Smooth muscle cell of the brain vasculature (primary cell): ENCODE measurements at regions not wholly inside any gene's neighbourhood (a gene's known extent, or its start where the extent isn't known, plus 50 kb on each side); places are given as distances from the start of the nearest gene placed in this dataset.

Experiments
- DNase-seq: peaks from one replicate; pipeline ENCODE4 v3.0.0-alpha.2; 2012; ENCODE audit warnings: low read depth, low spot score

DNA sequence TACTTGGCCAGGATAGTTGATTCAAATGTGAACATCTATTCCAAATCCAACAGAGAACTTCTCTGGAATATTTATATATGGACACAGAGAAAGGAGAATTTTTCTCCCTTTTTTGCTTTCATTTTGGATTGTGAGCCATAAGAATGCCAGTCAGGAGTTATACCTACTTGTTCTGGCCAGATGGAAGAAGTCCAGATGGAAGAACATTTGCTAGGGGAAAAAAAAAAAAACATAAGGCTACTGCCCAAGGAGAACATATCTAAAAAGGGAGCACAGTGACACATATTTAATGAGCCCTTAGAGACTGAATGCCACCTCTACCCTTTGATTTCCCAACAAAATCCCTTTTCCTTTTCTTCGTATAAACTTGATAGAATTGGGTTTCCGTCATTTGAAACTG, 61.7 kb upstream of the PPP2R2B start:
- DNase-seq: no peak

GRCh38 chr5:146944019-146944418, 65.5 kb upstream of the PPP2R2B start:
- no peak for DNase-seq

GRCh38 chr5:146944764-146945616, 66.4 kb upstream of the PPP2R2B start:
- DNase-seq: no peak

DNA sequence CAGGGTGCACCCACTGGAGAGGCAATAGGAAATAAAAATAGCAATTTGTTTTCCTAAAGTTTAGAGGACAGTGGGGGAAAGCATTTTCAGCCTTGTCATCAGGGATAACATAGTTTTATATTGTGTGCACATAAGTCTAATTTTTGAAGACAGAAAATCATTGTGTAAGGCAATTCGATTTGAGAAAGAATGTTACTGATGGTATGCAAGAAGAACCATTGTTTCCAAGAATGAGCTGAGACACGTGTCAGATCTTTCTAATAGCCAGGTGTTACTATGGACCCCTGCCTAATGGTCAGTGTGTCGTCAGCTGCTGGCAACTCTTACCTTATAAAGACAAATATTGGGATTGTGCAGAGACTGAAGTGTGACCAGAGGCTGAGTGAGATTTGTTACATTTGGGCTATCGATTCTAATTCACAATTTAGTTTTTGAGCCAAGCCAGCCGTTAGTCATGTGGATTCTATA, 67.1 kb upstream of the PPP2R2B start:
- DNase-seq: no peak

- DNase-seq: no peak
Observed at GRCh38 chr5:146947181-146947941, 68.8 kb upstream of the PPP2R2B start.

GRCh38 chr5:146948666-146949065, 70.1 kb upstream of the PPP2R2B start:
- no peak for DNase-seq

- DNase-seq: no peak
Observed at GRCh38 chr5:146952168-146952567, 73.6 kb upstream of the PPP2R2B start.

DNA sequence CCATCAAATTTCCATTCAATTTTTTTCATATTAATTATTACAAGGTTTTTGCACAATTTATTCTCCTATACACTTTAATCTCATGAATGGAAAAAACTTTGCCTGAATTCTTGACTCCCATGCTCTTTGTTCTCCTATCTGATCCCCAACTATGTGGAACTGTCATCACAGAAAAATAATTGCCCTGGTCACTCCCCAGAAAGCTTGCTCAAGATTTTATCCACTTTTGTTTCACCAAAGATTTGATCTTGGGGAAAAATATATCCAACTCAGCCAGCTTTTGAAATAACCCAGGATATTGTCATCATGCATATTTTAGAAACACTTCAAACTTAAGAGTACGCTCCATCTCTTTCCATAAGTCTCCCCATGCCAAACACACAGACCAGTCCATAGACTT, 77.7 kb upstream of the PPP2R2B start:
- no peak for DNase-seq

GRCh38 chr5:146959360-146959759, 80.8 kb upstream of the PPP2R2B start:
- no peak for DNase-seq

DNA sequence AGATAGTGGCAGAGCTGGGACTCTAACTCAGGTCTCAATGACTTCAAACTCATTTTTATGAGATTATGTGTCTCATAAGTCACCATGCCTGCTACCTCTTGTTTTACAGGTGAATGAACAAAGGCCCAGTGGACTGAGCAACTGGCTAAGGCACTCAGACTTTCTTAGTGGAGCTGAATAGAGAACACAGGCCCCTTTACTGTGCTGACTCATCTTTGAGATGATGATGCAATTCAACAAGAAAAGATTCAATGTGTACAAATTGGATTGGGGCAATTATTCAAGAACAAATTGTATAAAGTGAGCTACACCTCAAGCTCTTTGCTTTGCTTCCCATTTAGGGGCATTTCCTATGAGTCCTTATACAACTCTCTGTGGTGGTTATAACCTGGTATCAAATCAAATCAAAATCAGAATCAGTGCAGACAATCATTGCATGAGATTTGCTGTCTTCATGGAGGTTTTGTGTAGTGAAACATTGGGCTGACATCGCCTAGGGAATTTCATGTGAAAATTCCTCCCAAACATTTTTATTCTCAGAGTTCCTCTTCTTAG, 84.3 kb upstream of the PPP2R2B start:
- DNase-seq: no peak

GRCh38 chr5:146965761-146966659, 87.5 kb upstream of the PPP2R2B start:
- peak; percentile 41 for DNase-seq

DNA sequence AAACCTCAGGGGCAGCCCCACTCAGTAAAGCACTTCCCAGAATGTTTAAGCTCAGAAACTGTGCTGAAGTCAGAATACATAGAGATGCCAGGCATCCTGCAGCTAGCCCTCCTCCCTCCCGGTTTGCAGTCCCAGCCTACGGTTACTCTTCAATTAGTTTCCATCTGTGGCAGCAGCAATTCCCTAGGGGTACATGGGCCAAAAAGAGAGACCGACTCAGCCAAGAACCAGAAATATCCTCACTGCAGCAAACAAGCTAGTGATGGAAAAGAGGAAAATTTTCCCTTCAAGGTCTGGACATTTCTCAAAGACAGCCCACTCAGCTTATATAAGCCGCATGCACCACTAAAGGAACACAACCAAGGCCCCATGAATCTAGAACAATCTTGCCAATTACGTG, 89.1 kb upstream of the PPP2R2B start:
- no peak for DNase-seq

GRCh38 chr5:146971401-146971800, 92.8 kb upstream of the PPP2R2B start:
- no peak for DNase-seq

DNA sequence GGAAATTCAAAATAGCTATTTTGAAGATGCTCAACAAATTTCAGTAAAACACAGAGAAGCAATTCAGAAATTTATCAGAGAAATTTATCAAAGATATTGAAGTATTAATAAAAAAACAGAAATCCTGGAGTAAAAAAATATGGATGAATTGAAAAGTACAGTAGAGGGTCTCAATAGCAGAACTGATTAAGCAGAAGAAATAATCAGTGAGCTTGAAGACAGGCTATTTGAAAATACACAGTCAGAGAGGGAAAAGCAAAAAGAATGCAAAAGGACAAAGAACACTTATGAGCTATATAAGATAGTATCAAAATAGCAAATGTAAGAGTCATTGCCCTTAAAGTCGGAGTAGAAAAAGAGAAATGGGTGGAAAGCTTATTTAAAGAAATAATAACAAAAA, 107.9 kb upstream of the PPP2R2B start:
- DNase-seq: no peak

- no peak for DNase-seq
Observed at GRCh38 chr5:146993876-146994530, 115.4 kb upstream of the PPP2R2B start.

GRCh38 chr5:146995878-146996277, 117.3 kb upstream of the PPP2R2B start:
- no peak for DNase-seq

GRCh38 chr5:147015405-147015804, 136.8 kb upstream of the PPP2R2B start:
- no peak for DNase-seq

- DNase-seq: no peak
Observed at GRCh38 chr5:147017191-147017590, 138.6 kb upstream of the PPP2R2B start.

- DNase-seq: no peak
Observed at GRCh38 chr5:147017621-147018020, 139.1 kb upstream of the PPP2R2B start.

GRCh38 chr5:147018812-147019211, 140.3 kb upstream of the PPP2R2B start:
- DNase-seq: no peak

- no peak for DNase-seq
Observed at GRCh38 chr5:147036691-147037245, 158.2 kb upstream of the PPP2R2B start.
